Neural cell (in vitro differentiated cells): ENCODE measurements at regions not wholly inside any gene's neighbourhood (a gene's known extent, or its start where the extent isn't known, plus 50 kb on each side); places are given as distances from the start of the nearest gene placed in this dataset.

Source experiments
- H2AFZ ChIP-seq: fragments of 200-600, 300-800 bp; sonication (generic), shearing (Covaris generic); 2 replicates; pipeline ENCODE4 v1.6.0; 2014; ENCODE audit warnings: low read depth, mild to moderate bottlenecking, antibody characterized with exemption, low read length, moderate library complexity
- H3F3A ChIP-seq: fragments of 200-600 bp; shearing (Covaris generic); 2 replicates; pipeline ENCODE4 v1.6.1; 2016; ENCODE audit warnings: mild to moderate bottlenecking, moderate library complexity, mixed read lengths, antibody characterized with exemption, low read length; ENCODE audit not compliant: insufficient read depth, poor library complexity, severe bottlenecking
- H3K27ac ChIP-seq: fragments of 200-600, 300-800 bp; sonication (generic), shearing (Covaris generic); 2 replicates; pipeline ENCODE4 v1.5.1; 2014; ENCODE audit warnings: mild to moderate bottlenecking, low read length, moderate library complexity
- H3K27me3 ChIP-seq: fragments of 300-800, 200-600 bp; sonication (generic), shearing (Covaris generic); 2 replicates; pipeline ENCODE4 v1.6.0; 2014; ENCODE audit warnings: mild to moderate bottlenecking, low read depth, low read length, moderate library complexity; ENCODE audit not compliant: insufficient read depth
- H3K36me3 ChIP-seq: fragments of 300-800, 200-600 bp; sonication (generic), shearing (Covaris generic); 2 replicates; pipeline ENCODE4 v1.5.1; 2014; ENCODE audit warnings: mild to moderate bottlenecking, antibody characterized with exemption, low read length, moderate library complexity; ENCODE audit not compliant: insufficient read depth
- H3K4me2 ChIP-seq: fragments of 300-800, 200-600 bp; sonication (generic), shearing (Covaris generic); 2 replicates; pipeline ENCODE4 v1.6.0; 2014; ENCODE audit warnings: mild to moderate bottlenecking, low read length
- H3K4me3 ChIP-seq: fragments of 300-800, 200-600 bp; sonication (generic), shearing (Covaris generic); 2 replicates; pipeline ENCODE4 v1.5.1; 2014; ENCODE audit warnings: mild to moderate bottlenecking, low read length, moderate library complexity
- H3K79me2 ChIP-seq: fragments of 200-600 bp; shearing (Covaris generic); replicated peaks from 2 replicates; pipeline ENCODE4 v1.6.0; 2014; ENCODE audit warnings: mild to moderate bottlenecking, low read length, moderate library complexity; ENCODE audit not compliant: insufficient read depth
- H3K9ac ChIP-seq: fragments of 300-800, 200-600 bp; sonication (generic), shearing (Covaris generic); 2 replicates; pipeline ENCODE4 v1.6.1; 2016; ENCODE audit warnings: mild to moderate bottlenecking, low read length, mixed read lengths
- H3K9me2 ChIP-seq: fragments of 200-600 bp; shearing (Covaris generic); 2 replicates; pipeline ENCODE4 v1.6.1; 2016; ENCODE audit warnings: mild to moderate bottlenecking, low read length, mixed read lengths; ENCODE audit not compliant: insufficient read depth
- H3K9me3 ChIP-seq: fragments of 200-600, 300-800 bp; sonication (generic), shearing (Covaris generic); 2 replicates; pipeline ENCODE4 v1.6.1; 2016; ENCODE audit warnings: mild to moderate bottlenecking, mixed run types, low read length, moderate library complexity, mixed read lengths
- H4K20me1 ChIP-seq: fragments of 200-600 bp; shearing (Covaris generic); 2 replicates; pipeline ENCODE4 v1.6.1; 2016; ENCODE audit warnings: mild to moderate bottlenecking, mixed run types; ENCODE audit not compliant: insufficient read depth
- EP300 ChIP-seq: fragments of 450-650 bp; conservative IDR thresholded peaks from 2 replicates; pipeline ENCODE4 v1.6.1; 2014; ENCODE audit warnings: antibody characterized with exemption, mild to moderate bottlenecking, moderate library complexity; ENCODE audit not compliant: poor library complexity, severe bottlenecking
- EZH2 ChIP-seq: fragments of 200-600, 300-800 bp; shearing (Covaris generic), sonication (generic); IDR thresholded peaks from 2 replicates; pipeline ENCODE4 v1.6.1; 2014; ENCODE audit warnings: antibody characterized with exemption, low read length, borderline replicate concordance, mild to moderate bottlenecking; ENCODE audit not compliant: insufficient read depth, poor library complexity, severe bottlenecking
- MXI1 ChIP-seq: fragments of 450-650 bp; conservative IDR thresholded peaks from 2 replicates; pipeline ENCODE4 v1.6.1; 2014; ENCODE audit warnings: antibody characterized with exemption, mild to moderate bottlenecking; ENCODE audit not compliant: poor library complexity, severe bottlenecking
- POLR2AphosphoS5 ChIP-seq: IDR thresholded peaks from 2 replicates; pipeline ENCODE4 v1.6.1; 2012
- RAD21 ChIP-seq: fragments of 450-650 bp; conservative IDR thresholded peaks from 2 replicates; pipeline ENCODE4 v1.6.1; 2014; ENCODE audit warnings: antibody characterized with exemption, mild to moderate bottlenecking, moderate library complexity
- TAF1 ChIP-seq: IDR thresholded peaks from 2 replicates; pipeline ENCODE4 v1.6.1; 2012; ENCODE audit warnings: low read depth
- TF ChIP-seq, protein P1 (sequence below): IDR thresholded peaks from 2 replicates; pipeline ENCODE4 v1.6.1; 2012; ENCODE audit warnings: borderline replicate concordance

DNA sequence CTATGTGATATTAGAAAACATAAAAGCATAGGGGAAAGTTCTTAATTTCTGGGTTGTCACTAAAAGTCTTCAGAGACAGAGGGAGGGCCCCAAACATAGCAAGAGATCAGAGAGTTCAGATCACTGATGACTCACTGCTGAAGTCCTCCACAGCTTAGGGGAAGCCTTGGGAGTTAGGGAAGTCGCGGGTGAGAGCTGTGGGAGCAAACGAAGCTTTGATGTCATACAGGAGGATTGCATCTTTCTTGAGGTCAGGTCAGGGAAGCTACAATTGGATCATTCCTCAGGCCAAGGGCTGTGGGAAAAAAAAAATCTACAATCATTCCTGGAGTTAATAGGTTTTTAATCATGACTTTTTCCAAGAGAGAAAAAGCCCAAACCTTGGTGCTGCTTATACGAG, 96.2 kb downstream of the COPS8 start:
- no peaks in the 10 kb centered on the region for H3K36me3 ChIP-seq
- H2AFZ ChIP-seq = no peak overlapping the region
- H3K9ac ChIP-seq = no peak overlapping the region
- H4K20me1 ChIP-seq = no peaks in the 10 kb centered on the region
- no peak overlapping the region for H3K27ac ChIP-seq
- H3K4me3 ChIP-seq = no peak overlapping the region
- H3K9me3 ChIP-seq = no peaks in the 10 kb centered on the region
- H3K27me3 ChIP-seq = no peaks in the 10 kb centered on the region
- H3F3A ChIP-seq = no peaks in the 10 kb centered on the region
- TF ChIP-seq EP300 = no peak
- TF ChIP-seq TAF1 = no peak
- no peaks in the 10 kb centered on the region for H3K79me2 ChIP-seq
- no peak overlapping the region for H3K4me2 ChIP-seq
- H3K9me2 ChIP-seq = no peaks in the 10 kb centered on the region

DNA sequence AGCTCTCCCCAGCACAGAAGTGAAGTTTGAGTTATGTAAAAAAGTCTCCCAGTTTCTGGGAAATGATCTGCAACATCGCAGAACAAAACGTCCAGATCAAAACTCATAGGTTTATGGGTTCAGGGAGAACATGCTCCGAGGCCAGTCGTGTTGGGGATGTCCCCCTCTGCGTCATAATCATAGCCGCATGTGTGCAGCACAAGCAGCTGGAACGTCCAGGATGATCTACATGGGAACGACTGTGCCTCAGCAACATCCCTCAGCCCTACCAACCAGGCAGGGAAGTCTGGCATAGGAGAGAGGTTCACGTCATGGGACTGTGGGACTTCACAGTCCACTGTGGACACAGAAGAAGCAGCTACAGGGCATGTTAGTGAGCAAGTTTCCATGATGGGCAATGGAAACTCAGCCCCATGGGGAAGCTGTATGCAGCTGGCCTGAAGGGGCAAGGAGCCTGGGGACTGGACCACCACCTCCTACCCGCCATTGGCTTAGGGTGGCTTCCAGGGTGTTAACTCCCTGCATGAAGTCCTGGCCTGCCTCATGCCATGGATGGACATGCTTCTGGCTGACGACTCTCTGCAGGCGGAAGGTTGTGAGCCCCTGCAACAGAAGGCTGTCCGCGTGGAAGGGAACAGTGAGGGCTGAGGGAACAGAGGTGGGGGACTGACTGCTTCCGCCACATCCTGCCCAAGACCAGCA, 96.9 kb downstream of the COPS8 start:
- Histone ChIP-seq H3K9me3 (no peaks in the 10 kb centered on the region), H3K4me3 (no peak overlapping the region), H4K20me1 (no peaks in the 10 kb centered on the region), H3K9me2 (no peaks in the 10 kb centered on the region), H3K79me2 (no peaks in the 10 kb centered on the region), H3K4me2 (no peak overlapping the region), H3K27ac (no peak overlapping the region), H3K9ac (no peak overlapping the region), H3K36me3 (no peaks in the 10 kb centered on the region), H3F3A (no peaks in the 10 kb centered on the region), H2AFZ (no peak overlapping the region), H3K27me3 (no peaks in the 10 kb centered on the region)
- TF ChIP-seq MXI1 = no peak
- TF ChIP-seq, protein P1, sequence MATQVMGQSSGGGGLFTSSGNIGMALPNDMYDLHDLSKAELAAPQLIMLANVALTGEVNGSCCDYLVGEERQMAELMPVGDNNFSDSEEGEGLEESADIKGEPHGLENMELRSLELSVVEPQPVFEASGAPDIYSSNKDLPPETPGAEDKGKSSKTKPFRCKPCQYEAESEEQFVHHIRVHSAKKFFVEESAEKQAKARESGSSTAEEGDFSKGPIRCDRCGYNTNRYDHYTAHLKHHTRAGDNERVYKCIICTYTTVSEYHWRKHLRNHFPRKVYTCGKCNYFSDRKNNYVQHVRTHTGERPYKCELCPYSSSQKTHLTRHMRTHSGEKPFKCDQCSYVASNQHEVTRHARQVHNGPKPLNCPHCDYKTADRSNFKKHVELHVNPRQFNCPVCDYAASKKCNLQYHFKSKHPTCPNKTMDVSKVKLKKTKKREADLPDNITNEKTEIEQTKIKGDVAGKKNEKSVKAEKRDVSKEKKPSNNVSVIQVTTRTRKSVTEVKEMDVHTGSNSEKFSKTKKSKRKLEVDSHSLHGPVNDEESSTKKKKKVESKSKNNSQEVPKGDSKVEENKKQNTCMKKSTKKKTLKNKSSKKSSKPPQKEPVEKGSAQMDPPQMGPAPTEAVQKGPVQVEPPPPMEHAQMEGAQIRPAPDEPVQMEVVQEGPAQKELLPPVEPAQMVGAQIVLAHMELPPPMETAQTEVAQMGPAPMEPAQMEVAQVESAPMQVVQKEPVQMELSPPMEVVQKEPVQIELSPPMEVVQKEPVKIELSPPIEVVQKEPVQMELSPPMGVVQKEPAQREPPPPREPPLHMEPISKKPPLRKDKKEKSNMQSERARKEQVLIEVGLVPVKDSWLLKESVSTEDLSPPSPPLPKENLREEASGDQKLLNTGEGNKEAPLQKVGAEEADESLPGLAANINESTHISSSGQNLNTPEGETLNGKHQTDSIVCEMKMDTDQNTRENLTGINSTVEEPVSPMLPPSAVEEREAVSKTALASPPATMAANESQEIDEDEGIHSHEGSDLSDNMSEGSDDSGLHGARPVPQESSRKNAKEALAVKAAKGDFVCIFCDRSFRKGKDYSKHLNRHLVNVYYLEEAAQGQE = no peak
- TF ChIP-seq POLR2AphosphoS5 = no peak
- TF ChIP-seq RAD21 = no peak
- TF ChIP-seq EZH2 = no peak

DNA sequence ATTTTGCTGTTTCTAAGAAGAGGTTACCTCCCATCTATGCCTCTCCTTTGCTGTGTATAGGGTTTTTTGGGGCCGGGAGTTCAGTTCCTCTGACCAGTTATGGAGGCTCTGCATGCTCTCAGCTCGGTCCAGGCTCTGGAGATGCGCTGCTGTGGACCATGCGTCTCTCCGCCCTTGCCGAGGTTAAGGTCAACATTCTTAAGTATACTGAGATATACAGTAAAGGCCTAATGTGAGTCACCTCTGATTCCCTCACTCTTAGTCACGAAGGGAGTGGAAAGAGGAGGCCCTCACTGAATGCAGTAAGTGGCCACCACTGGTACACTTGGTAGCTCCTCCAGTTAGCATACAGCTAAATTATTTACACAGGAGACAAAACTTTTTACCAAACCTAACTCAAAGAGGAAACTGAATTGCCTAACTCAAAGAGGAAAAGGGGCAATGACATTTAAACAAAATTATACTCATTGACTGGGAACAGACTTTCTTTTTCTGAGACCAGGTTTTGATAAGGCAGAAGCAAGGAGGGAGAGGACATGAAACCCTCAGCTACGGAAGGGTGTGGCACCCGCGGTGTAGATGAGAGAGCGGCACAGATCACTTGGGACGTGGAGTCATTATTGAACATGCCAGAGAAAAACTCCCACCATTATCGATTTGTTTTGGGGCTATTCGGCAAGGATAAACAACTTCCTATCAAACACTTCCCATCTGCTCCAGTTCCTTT, 98.7 kb downstream of the COPS8 start:
- Histone ChIP-seq H3K9me3 (no peaks in the 10 kb centered on the region), H3K4me3 (no peak overlapping the region), H4K20me1 (no peaks in the 10 kb centered on the region), H3K79me2 (no peaks in the 10 kb centered on the region), H3K4me2 (no peak overlapping the region), H3K9ac (no peak overlapping the region), H2AFZ (no peak overlapping the region), H3K27me3 (no peaks in the 10 kb centered on the region), H3F3A (no peaks in the 10 kb centered on the region), H3K36me3 (no peaks in the 10 kb centered on the region), H3K27ac (no peak overlapping the region), H3K9me2 (no peaks in the 10 kb centered on the region)
- TF ChIP-seq TAF1 (no peak), RAD21 (no peak)
